ENCODE measurements at regions not wholly inside any gene's neighbourhood (a gene's known extent, or its start where the extent isn't known, plus 50 kb on each side); places are given as distances from the start of the nearest gene placed in this dataset.

DNA sequence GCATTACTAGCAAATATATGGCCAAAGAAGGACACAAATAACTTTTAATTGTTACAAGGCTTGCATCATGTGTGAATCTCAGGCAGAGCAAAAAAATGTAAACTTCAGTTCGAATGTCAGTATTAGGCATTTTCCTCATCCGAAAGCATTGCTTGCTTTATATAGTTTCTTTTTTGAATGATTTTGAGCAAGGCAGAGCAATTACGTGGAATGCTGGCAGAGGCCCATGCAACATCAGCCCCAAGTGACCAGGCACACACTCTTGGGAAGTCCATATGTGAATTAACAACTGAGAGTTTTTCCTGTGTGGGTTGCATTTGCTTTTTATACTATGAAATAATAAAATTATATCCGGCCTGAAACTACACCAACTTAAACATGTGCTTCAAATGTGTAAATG lies 274.8 kb downstream of the PTPRC start:
- Histone ChIP-seq H3F3A (ENCODE audit: insufficient read depth, low read length, poor library complexity, severe bottlenecking) (no peaks in the 10 kb centered on the region), H3K9me2 (ENCODE audit: insufficient read depth, low read length) (no peaks in the 10 kb centered on the region), H4K20me1 (ENCODE audit: insufficient read depth) (no peaks in the 10 kb centered on the region), H3K4me2 (ENCODE audit: low read length) (no peak overlapping the region), H3K27me3 (ENCODE audit: insufficient read depth, low read depth, low read length) (no peaks in the 10 kb centered on the region), H3K27ac (ENCODE audit: low read length) (no peak overlapping the region), H3K9me3 (ENCODE audit: low read length) (no peaks in the 10 kb centered on the region), H3K36me3 (ENCODE audit: insufficient read depth, low read length) (no peaks in the 10 kb centered on the region), H3K9ac (ENCODE audit: low read length) (no peak overlapping the region), H3K79me2 (replicated peaks; ENCODE audit: insufficient read depth, low read length) (no peaks in the 10 kb centered on the region), H3K4me3 (ENCODE audit: low read length) (no peak overlapping the region), H2AFZ (ENCODE audit: low read depth, low read length) (no peak overlapping the region)
- no peak for TF ChIP-seq POLR2AphosphoS5 (IDR thresholded peaks at IDR 0.05)
- TF ChIP-seq, protein P1, sequence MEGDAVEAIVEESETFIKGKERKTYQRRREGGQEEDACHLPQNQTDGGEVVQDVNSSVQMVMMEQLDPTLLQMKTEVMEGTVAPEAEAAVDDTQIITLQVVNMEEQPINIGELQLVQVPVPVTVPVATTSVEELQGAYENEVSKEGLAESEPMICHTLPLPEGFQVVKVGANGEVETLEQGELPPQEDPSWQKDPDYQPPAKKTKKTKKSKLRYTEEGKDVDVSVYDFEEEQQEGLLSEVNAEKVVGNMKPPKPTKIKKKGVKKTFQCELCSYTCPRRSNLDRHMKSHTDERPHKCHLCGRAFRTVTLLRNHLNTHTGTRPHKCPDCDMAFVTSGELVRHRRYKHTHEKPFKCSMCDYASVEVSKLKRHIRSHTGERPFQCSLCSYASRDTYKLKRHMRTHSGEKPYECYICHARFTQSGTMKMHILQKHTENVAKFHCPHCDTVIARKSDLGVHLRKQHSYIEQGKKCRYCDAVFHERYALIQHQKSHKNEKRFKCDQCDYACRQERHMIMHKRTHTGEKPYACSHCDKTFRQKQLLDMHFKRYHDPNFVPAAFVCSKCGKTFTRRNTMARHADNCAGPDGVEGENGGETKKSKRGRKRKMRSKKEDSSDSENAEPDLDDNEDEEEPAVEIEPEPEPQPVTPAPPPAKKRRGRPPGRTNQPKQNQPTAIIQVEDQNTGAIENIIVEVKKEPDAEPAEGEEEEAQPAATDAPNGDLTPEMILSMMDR (IDR thresholded peaks at IDR 0.05; ENCODE audit: poor library complexity, severe bottlenecking), result no peak
- no peak for TF ChIP-seq MXI1 (conservative IDR thresholded peaks at IDR 0.05; ENCODE audit: poor library complexity, severe bottlenecking)
- TF ChIP-seq SMC3 (conservative IDR thresholded peaks at IDR 0.05; ENCODE audit: poor library complexity), result no peak

DNA sequence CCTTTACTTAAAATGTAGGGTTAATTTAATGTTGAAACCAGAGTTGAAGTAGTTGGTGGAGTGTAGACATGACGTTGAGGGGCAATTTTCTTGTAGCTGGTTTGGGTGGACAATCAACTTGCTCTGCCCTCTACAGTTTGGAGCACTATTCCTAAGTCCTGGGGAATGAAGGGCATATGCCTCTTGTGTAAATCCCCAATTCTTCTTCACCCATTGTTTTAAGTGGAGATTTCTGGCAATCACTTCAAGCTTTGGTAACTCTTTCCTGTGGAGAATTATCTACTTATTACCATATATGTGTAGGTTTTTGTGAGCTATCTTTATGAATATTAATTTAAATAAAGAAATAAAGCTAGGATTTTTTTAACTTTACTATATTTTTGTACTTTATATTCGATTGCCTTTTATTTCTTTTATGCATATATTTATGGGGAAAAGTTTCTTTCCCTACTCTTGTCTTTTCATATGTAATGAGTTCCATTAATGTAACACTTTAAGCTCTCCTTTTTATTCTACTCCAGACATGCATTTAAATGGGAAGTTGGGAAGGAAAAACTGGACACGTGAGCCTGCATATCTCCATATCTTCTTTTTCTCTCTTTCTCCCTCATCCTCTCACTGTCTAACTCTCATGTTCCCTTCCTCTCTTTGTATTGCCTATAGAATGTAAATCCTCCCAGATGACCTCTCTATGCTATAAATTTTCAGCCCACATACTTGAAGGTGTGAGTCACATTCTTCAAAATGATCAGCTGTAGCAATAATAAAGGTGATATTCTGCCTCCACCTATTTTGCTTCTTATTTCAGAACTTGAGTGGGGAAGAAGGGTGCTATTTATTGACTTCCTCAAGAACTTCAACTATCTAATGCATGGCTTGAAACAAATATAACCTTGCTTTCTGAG lies 276.7 kb downstream of the PTPRC start:
- H2AFZ ChIP-seq (ENCODE audit: low read depth, low read length), result no peak overlapping the region
- H3K27ac ChIP-seq (ENCODE audit: low read length), result no peak overlapping the region
- no peaks in the 10 kb centered on the region for H3K36me3 ChIP-seq (ENCODE audit: insufficient read depth, low read length)
- no peaks in the 10 kb centered on the region for H3K79me2 ChIP-seq (replicated peaks; ENCODE audit: insufficient read depth, low read length)
- no peaks in the 10 kb centered on the region for H3K9me3 ChIP-seq (ENCODE audit: low read length)
- TF ChIP-seq, protein P1 (IDR thresholded peaks at IDR 0.05; ENCODE audit: poor library complexity, severe bottlenecking), result no peak
- TF ChIP-seq, protein P2, sequence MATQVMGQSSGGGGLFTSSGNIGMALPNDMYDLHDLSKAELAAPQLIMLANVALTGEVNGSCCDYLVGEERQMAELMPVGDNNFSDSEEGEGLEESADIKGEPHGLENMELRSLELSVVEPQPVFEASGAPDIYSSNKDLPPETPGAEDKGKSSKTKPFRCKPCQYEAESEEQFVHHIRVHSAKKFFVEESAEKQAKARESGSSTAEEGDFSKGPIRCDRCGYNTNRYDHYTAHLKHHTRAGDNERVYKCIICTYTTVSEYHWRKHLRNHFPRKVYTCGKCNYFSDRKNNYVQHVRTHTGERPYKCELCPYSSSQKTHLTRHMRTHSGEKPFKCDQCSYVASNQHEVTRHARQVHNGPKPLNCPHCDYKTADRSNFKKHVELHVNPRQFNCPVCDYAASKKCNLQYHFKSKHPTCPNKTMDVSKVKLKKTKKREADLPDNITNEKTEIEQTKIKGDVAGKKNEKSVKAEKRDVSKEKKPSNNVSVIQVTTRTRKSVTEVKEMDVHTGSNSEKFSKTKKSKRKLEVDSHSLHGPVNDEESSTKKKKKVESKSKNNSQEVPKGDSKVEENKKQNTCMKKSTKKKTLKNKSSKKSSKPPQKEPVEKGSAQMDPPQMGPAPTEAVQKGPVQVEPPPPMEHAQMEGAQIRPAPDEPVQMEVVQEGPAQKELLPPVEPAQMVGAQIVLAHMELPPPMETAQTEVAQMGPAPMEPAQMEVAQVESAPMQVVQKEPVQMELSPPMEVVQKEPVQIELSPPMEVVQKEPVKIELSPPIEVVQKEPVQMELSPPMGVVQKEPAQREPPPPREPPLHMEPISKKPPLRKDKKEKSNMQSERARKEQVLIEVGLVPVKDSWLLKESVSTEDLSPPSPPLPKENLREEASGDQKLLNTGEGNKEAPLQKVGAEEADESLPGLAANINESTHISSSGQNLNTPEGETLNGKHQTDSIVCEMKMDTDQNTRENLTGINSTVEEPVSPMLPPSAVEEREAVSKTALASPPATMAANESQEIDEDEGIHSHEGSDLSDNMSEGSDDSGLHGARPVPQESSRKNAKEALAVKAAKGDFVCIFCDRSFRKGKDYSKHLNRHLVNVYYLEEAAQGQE (IDR thresholded peaks at IDR 0.05; ENCODE audit: borderline replicate concordance), result no peak
- TF ChIP-seq RAD21 (conservative IDR thresholded peaks at IDR 0.05), result no peak
- TF ChIP-seq EZH2 (IDR thresholded peaks at IDR 0.05; ENCODE audit: borderline replicate concordance, insufficient read depth, low read length, poor library complexity, severe bottlenecking), result no peak
- TF ChIP-seq EP300 (conservative IDR thresholded peaks at IDR 0.05; ENCODE audit: poor library complexity, severe bottlenecking), result no peak
- TF ChIP-seq MXI1 (conservative IDR thresholded peaks at IDR 0.05; ENCODE audit: poor library complexity, severe bottlenecking), result no peak
- TF ChIP-seq SMC3 (conservative IDR thresholded peaks at IDR 0.05; ENCODE audit: poor library complexity), result no peak
- no peak for TF ChIP-seq TAF1 (IDR thresholded peaks at IDR 0.05; ENCODE audit: low read depth)
- TF ChIP-seq POLR2AphosphoS5 (IDR thresholded peaks at IDR 0.05), result no peak
- no peaks in the 10 kb centered on the region for H3F3A ChIP-seq (ENCODE audit: insufficient read depth, low read length, poor library complexity, severe bottlenecking)
- no peak overlapping the region for H3K4me3 ChIP-seq (ENCODE audit: low read length)
- no peak overlapping the region for H3K9ac ChIP-seq (ENCODE audit: low read length)
- no peaks in the 10 kb centered on the region for H3K27me3 ChIP-seq (ENCODE audit: insufficient read depth, low read depth, low read length)
- no peaks in the 10 kb centered on the region for H4K20me1 ChIP-seq (ENCODE audit: insufficient read depth)
- no peak overlapping the region for H3K4me2 ChIP-seq (ENCODE audit: low read length)
- no peaks in the 10 kb centered on the region for H3K9me2 ChIP-seq (ENCODE audit: insufficient read depth, low read length)

Measured in neural cell (in vitro differentiated cells).